ENCODE measurements at regions not wholly inside any gene's neighbourhood (a gene's known extent, or its start where the extent isn't known, plus 50 kb on each side); places are given as distances from the start of the nearest gene placed in this dataset.

DNA sequence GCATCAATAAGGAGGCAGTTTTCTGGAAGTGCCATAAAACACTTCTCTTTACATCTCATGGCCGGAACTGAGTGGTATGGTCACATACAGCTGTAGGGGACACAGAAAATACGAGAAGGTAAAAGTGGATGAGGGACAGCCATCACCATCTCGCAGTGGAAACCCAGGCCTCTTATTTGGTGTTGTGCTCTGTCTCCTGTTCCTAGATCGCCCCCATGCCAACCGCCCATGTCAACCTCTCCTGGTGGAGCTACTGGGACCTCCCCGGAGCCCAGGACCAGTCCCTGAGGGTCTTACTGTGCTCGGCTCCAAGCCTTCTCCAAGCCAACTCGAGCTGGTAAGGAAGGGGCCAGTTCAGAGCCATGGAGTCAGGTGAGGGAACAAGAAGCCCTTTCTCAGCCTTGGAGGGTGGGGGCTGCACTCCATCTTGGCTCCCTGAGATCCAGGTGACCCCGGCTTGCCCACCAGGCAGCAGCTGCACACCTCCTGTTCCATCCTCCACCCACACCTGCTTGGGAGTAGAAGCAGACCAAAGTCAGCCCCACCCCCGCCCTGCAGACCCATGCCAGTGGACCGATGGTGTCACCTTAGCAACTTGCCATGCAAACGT, 149.0 kb upstream of the CST7 start:
- TF ChIP-seq, protein P1, sequence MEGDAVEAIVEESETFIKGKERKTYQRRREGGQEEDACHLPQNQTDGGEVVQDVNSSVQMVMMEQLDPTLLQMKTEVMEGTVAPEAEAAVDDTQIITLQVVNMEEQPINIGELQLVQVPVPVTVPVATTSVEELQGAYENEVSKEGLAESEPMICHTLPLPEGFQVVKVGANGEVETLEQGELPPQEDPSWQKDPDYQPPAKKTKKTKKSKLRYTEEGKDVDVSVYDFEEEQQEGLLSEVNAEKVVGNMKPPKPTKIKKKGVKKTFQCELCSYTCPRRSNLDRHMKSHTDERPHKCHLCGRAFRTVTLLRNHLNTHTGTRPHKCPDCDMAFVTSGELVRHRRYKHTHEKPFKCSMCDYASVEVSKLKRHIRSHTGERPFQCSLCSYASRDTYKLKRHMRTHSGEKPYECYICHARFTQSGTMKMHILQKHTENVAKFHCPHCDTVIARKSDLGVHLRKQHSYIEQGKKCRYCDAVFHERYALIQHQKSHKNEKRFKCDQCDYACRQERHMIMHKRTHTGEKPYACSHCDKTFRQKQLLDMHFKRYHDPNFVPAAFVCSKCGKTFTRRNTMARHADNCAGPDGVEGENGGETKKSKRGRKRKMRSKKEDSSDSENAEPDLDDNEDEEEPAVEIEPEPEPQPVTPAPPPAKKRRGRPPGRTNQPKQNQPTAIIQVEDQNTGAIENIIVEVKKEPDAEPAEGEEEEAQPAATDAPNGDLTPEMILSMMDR (conservative IDR thresholded peaks at IDR 0.05), result no peak
- no peak for TF ChIP-seq EZH2 (IDR thresholded peaks at IDR 0.05; ENCODE audit: low read depth)

Measured in PC-9 (cell line).